WTC11 (cell line): ENCODE measurements at regions not wholly inside any gene's neighbourhood (a gene's known extent, or its start where the extent isn't known, plus 50 kb on each side); places are given as distances from the start of the nearest gene placed in this dataset.

Source experiments
- ATF1 ChIP-seq: sonication (generic); formaldehyde crosslinking; IDR thresholded peaks from 2 replicates; pipeline ENCODE4 v1.8.1; 2023; ENCODE audit warnings: mild to moderate bottlenecking, moderate library complexity, missing genetic modification reagents
- CTCF ChIP-seq: fragments of 200-600 bp; IDR thresholded peaks from 2 replicates; pipeline ENCODE4 v1.8.0; 2022; ENCODE audit warnings: antibody characterized with exemption
- IRF1 ChIP-seq: sonication (generic); formaldehyde crosslinking; IDR thresholded peaks from 2 replicates; pipeline ENCODE4 v1.8.0; 2023; ENCODE audit warnings: missing genetic modification reagents
- JUN ChIP-seq: sonication (generic); formaldehyde crosslinking; IDR thresholded peaks from 2 replicates; pipeline ENCODE4 v1.8.0; 2023; ENCODE audit warnings: mild to moderate bottlenecking, missing genetic modification reagents
- KAT7 ChIP-seq: sonication (generic); formaldehyde crosslinking; IDR thresholded peaks from 2 replicates; pipeline ENCODE4 v1.8.1; 2023; ENCODE audit warnings: missing genetic modification reagents, mild to moderate bottlenecking, borderline replicate concordance
- MAX ChIP-seq: sonication (generic); formaldehyde crosslinking; IDR thresholded peaks from 2 replicates; pipeline ENCODE4 v1.8.0; 2022; ENCODE audit warnings: mild to moderate bottlenecking, missing genetic modification reagents
- SP1 ChIP-seq: sonication (generic); formaldehyde crosslinking; conservative IDR thresholded peaks from 2 replicates; pipeline ENCODE4 v1.8.1; 2022; ENCODE audit warnings: missing genetic modification reagents
- TF ChIP-seq, protein P1 (sequence below): sonication (generic); formaldehyde crosslinking; IDR thresholded peaks from 2 replicates; pipeline ENCODE4 v1.8.0; 2022; ENCODE audit warnings: mild to moderate bottlenecking, missing genetic modification reagents

GRCh38 chr6:141843178-141843834 lies 289.4 kb upstream of the GJE1 start:
- TF ChIP-seq MAX (CRISPR knock-in tag) (no peak), CTCF (no peak), IRF1 (CRISPR knock-in tag) (no peak), JUN (no peak), SP1 (CRISPR knock-in tag) (no peak), ATF1 (CRISPR knock-in tag) (no peak), KAT7 (CRISPR knock-in tag) (no peak)
- TF ChIP-seq, protein P1, sequence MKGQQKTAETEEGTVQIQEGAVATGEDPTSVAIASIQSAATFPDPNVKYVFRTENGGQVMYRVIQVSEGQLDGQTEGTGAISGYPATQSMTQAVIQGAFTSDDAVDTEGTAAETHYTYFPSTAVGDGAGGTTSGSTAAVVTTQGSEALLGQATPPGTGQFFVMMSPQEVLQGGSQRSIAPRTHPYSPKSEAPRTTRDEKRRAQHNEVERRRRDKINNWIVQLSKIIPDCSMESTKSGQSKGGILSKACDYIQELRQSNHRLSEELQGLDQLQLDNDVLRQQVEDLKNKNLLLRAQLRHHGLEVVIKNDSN (CRISPR knock-in tag) = no peak
